ENCODE measurements at regions not wholly inside any gene's neighbourhood (a gene's known extent, or its start where the extent isn't known, plus 50 kb on each side); places are given as distances from the start of the nearest gene placed in this dataset.
A peak's percentile ranks its signal among the peaks of the same experiment; 100 is the strongest.

DNA sequence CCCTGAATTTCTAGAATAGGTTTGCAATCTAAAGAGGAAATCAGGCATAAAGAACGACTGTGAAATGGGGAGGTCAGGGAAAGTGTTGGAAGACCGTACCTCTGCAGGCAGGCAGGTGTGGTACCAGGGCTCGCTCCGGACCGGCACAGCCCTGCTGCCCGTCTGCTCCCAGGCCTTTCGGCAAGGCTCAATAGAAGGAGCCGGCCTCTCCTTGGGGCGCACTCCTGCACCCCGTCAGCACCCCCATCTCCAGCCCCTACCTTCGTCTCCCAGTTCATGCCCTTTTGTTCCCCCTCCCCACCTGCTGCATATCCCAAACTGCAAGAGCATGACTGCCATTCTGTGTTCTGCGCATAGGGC, 139.8 kb upstream of the SOX1 start:
- no peak for DNase-seq

DNA sequence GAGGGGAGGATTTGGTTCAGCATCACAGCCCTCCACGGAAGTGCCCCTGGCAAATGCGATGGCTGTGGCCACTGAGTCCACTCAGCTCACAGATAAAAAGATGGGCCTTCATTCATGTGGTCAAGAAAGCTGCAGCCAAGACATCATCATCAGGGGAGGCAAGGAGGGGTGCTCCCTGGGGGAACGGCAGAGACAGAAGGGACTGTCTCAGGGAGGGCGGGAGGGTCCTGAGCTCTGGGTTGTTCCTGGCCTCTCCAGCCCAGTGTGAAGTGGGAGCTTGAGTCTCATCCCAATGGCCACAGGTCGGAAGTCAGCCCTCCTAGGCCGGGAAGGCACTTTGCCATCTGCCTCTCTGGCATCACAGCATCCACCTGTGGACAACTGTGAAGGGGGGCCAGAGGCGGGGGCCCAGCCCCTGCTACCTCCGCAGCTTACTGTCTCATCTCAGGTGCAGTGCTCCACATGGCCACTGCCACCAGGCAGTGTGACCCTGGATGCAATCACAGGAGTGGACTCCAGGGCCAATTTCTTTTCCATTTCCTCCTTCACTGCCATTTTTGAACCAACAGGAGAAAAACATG, 137.8 kb upstream of the SOX1 start:
- no peak for DNase-seq

DNA sequence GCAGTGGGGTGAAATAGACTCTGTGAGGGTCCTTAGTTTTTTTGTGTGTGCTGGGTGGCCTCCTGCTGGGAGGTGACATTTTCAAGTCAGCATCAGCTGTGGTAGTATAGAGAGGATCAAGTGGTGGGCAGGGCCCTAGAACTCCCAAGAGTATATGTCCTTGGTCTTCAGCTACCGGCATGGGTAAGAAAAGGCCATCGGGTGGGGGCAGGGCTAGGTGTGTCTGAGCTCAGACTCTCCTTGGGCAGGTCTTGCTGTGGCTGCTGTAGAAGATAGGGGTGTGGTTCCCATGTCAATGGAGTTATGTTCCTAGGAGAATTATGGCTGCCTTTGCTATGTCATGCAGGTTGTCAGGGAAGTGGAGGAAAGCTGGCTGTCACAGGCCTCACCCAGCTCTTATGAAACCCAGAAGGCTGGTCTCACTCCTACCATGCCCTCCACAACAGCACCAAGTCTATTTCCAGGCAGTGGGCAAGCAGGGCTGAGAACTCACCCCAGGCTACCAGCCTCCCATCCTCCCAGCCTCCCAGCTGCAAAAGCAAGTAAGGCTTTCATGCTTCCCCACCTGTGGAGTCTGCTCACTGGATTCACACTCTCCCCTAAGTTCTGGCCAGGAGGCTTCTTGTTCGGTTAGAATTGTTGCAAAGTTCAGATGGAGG, 130.6 kb upstream of the SOX1 start:
- no peak for DNase-seq

DNA sequence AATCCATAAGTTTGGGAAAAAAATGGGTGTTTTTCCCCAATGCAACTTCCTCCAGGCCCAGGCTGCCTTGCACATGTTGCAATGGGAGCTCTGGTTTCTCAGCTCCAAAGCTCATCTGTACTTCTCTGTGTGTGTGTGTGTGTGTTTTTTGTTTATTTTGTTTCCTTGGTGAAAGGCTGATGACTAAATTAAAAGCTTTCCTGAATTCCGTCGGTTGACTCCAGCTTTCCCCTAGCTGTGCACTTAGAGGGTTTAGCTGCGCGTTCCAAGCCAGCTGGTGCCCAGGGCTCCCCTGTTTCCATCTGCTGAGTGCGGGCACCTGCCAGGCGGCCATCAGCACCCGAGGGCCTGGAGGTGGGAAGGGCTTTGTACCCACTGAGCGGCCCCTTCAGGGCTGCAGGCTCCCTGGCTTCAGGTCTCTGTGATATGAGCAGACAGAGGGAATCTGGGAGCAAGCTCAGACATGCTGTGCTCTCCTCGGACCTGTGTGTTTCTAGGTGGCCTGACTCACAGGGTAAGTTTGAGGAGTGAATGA, 129.1 kb upstream of the SOX1 start:
- DNase-seq, result peak; percentile 1 to 36

DNA sequence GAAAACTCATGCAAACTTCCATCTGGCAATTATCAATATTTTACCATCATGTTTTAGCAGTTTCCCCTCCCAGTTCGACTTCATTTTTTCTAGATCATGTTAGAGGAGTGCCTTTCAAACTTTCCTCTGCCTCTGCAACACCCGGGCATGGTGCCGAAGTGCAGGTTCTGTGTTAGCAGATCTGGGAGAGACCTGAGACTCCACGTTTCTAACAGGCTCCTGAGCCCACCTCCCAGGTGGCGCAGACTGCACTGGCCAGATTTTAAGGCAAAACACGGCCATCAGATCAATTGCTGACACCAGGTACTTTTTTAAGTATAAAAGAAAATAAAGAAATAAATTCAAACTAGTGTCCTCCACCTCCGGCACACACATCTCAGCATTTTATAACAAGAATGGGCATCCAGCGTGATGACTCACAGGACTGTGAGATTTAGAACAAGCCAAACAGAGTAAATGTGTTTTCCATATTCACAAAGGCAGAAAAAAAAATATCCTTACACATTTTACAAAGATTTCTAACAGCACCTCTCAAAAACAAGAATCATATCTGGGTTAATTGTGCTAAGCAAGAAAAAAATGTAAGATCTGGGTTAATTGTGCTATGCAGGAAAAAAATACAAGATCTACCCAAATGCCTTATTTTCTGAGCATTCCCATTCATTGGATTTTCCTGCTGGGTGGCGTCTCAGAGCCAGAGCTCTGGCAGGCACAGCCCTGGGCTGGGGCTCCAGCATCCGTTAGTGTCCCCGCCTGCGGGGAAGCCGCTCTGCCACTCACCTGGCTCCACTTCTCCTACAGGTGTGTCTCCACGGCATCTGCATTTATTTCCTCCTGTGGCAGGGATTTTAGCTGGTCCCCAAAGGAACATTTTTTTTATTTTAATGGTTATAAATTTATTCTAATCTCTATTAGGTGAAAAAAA, 127.9 kb upstream of the SOX1 start:
- no peak for DNase-seq

DNA sequence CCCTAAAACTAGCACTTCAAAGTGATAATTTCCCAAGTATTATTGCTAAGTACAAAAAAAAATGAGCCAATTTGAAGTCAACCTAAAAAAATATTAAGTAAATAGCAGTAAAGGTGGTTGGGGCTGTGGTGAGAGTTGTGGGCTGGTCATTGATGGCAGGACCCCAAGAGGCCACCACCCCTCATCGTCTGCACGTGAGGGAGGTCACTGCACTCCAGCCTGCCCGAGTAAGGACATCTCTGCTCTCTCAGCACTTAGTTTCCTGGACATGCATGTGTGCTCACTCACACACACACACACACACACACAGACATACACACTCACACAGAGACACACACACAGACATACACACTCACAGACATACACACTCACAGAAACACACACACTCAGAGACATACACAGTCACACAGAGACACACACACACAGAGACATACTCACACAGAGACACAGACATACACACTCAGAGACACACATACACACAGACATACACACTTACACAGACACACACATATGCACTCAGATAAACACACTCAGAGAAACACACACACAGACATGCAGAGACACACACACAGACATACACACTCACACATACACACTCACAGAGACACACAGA, 127.2 kb upstream of the SOX1 start:
- no peak for DNase-seq

DNA sequence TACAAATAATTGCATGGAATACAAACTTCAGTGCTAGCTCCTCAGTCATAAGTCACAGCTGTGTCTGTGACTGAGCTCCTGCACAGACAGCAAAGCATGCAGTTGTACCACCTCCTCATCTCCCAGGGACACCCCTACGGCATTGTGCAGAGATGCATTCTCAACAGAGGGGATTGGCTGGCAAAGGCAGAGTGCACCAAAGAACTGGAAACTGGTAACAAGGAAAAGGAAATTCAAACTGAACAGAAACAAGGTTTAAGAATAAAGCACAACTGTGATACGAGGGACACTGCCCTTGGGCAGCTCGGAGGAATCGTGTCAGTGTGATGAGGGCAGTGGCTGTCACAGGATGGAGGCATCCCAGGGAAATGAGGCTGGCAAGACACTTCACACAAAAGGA, 126.1 kb upstream of the SOX1 start:
- DNase-seq, result no peak

DNA sequence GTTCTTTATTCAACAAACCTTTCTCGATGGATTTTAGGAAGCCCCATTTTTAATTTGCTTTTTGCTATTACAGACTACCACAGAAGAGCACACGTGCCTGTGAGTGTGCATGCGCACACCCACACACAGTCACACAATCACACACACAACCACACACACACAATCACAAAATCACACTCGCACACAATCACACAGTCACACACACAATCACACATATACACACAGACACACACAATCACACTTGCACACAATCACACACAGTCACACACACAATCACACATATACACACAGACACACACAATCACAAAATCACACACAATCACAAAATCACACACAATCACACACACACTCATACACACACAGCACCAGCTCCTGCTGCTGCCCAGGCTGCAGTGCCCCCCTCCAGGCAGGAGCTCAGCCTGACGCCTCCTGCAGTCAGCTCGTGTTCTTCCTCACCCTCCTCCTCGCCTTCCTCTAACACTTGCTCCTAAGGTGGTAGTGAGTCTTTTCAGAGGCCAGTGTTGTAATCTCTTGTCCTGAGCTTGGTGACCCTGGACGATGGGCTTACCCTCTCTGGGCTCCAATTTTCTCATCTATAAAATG, 125.0 kb upstream of the SOX1 start:
- DNase-seq, result no peak

DNA sequence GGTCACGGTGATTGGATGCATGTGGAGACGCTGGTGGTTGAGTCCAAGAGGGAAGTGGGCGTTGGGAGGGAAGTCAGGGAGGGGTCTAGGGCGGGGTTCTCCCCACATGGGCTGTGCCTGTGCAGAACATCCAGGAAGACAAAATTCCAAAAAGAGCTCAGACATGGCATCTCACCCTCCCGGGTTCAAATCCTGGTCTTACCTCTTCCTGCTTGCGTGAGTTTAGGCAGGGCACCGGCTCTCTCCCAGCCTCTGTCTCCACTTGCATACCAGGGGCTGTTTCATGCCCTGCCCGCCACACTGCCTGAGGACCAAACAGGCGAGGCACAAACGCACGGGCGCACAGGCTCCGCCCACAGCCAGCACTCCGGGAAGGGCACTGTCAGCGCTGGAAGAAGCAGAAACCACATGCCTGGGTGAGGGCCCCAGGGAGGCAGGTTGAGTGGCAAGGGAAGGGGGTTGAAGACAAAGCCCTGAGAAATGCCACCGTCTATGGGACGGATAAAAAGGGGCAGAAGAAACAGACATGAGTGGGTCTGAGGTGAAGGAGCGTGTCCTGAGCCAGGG, 123.6 kb upstream of the SOX1 start:
- no peak for DNase-seq

DNA sequence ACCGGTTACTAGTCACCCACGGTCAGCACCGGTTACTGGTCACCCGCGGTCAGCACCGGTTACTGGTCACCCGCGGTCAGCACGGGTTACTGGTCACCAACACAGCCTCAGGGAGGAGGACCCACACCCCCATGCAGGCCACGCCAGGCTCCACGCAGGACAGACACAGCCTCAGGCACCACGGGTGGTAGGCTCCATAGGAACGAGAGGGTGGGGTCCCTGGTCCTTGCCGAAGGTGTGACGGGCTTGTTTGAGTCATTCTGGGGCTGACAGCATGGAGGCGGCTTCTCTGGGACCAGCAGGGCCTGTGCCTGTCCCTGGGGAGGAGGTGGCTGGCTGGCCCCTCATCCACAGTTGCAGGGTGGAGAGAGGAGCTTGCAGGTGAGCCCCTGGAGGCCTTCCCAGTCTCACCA, 122.8 kb upstream of the SOX1 start:
- DNase-seq, result no peak

DNA sequence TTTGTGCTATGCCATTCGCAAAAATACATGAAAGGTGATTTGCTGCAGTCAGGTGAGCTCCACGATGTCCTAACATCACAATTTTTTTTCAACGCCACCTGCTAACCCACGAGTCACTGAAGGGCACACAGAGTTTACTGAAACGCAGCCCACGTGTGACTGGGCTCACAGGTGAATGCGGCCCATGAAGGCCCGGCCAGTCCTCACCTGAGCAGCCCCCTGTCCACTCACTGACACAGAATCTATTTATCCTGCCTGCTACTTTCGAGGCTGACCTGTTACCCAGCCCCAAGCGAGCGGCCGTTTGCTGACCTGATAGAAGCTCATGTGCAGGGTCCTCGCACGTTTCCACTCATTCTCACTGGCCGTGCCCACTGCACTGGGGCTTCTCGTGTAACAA, 121.9 kb upstream of the SOX1 start:
- no peak for DNase-seq

DNA sequence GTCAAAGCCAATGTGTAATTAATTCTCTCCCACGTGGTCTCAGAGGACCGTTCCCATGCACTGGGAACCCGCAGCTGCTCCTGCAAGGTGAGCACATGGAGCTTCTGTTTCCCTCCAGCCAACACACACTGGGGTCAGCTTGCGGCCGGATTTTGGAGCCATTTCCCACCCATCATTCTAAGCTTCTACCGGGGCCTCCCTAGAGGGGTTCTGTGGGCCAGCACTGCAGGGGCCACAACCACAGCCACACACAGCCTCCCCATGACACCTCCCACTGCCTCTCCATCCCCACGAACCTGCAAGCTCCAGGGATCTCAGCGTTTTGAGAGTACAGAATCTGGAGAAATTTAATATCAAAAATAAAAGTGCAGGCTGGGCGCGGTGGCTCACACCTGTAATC, 120.7 kb upstream of the SOX1 start:
- DNase-seq, result no peak

DNA sequence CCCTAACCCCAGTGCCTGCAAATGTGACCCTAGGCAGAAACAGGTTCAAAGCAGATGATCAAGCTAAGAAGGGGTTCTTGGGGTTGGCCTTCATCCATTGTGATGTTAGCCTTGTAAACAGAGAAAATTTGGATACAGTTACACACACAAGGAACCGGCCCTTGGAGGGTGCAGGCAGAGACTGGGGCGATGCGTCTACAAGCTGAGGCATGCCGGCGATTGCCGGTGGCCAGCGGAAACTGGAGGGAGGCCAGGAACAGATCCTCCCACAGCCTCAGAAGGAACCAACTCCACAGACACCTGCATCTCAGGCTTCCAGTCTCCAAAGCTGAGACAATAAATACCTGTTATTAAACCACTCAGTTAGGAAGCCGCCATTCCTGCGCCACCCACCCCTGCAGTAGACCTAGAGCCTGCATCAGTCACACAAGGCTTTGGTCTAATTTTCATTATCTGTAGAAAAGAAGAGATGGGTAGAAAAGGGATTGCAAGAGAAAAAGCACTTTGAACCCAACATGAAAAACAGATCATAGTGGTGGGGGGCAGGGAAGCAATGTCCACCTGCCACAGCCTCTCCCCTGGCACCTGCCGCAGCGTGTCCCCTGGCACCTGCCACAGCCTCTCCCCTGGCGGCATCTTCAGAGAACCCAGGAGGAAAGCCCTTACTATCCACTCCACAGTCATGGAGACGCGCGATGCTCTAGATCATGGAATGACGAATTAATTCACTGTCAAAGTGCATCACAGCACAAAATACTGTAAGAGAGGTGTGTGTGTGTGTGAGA, 119.7 kb upstream of the SOX1 start:
- DNase-seq, result no peak

DNA sequence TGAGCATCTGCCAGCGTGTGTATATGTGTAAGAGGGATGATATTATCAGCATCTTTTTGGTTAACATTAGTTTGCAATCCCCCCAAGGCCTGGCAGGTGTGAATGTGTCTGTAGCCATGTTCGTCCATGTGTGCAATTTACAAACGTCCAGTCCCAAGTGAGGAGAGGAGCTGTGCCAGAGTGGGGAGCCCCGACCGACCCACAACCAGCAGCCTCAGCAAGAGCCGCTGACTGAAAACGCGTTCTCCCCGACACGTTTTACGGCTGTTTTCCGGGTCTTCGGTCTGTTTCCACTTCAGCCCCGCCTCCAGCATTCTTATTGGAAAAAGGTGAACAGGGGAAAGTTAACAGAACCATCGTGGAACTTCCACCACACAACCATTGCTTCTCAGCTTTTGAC, 119.1 kb upstream of the SOX1 start:
- no peak for DNase-seq

DNA sequence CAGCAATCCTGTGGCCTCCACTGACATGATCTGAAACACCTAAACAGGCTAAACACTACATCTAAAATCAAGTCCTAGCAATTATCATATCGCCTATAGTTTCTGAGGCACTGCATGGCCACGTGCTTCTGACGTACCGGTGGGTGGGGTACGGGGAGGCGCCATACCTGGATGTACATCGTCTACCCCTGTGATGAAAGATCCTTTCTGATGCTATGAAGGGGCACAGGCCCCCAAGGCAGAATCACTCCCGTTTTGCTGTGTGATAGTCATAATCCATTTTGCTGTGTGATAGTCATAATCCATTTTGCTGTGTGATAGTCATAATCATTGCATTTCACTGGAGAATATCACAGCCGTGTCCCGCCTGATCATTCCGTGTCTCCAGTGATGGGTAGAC, 118.7 kb upstream of the SOX1 start:
- DNase-seq, result no peak

DNA sequence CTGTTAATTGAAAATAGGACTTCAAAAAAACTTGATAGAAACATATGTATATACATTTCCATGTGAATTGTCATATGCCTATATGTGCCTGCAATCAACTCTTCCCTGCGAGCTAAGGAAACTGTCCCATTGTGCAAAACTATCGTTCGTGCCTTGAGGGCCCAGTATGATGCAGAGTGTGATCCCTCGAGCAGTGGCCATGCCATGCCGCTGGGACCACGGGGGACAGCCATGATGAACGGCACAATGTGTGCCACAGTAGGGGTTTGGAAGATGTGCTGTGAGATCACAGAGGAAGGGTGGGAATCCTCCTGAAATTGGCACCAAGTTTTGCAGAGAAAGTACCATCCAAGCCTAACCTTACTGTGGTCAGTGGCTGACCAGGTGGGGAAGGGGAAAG, 118.1 kb upstream of the SOX1 start:
- DNase-seq, result no peak

DNA sequence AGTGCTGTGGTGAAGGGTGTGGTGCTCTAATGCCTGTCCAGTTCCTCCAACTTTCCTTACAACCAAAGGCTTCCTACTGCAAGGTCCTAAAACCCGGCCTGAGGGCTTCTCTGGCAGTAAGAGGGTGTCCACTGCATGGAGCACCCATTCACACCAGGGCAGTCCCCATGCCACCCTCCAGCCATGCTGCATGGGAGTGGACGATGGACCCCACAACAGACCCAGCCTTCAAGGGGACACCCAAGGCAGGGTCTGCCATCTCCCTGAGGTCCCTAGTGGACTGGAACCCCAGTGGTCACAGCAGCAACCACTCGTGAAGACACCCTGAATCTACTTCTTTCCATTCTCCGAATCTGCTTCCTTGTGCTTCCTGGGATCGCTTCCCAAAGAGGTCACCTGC, 117.6 kb upstream of the SOX1 start:
- DNase-seq, result no peak

DNA sequence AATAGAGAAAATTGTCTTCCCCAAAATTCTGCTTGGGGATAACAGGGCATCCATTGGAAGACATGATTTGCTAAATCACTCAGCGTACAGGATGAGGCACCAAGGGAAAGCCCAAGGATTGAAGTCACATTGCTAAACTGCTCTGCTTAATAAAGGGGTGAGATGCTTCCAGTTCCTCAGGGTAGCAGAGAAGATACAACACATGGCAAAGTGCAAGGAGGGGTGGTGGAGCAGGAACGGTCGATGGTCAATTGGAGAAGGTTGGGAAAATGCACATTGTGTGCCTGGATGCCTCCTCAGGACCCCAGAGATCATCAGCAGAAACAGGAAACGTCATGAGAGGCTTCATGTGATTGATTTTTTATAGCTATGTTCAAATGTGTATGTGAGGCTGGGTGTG, 116.3 kb upstream of the SOX1 start:
- no peak for DNase-seq

DNA sequence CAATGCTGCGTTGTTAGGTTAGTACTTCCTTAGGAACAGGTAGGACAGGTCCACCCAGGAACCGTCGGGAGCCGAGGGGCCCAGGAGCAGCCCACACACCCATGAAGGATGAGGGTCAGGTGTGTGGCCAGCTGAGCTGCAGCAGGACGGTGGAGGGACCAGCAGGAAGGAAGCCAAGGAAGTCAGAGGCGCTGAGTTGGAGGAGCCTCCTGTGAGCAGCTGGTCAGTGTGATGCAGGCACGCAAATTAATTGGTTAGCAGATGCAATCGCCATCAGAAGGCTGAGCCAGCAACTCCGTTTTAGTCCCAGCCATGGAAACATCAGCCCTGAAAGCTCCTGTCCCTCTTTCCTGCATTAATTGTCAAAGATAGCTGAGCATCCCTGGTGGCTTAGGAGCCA, 114.9 kb upstream of the SOX1 start:
- DNase-seq, result peak in 1 of 2 experiments; percentile 46

DNA sequence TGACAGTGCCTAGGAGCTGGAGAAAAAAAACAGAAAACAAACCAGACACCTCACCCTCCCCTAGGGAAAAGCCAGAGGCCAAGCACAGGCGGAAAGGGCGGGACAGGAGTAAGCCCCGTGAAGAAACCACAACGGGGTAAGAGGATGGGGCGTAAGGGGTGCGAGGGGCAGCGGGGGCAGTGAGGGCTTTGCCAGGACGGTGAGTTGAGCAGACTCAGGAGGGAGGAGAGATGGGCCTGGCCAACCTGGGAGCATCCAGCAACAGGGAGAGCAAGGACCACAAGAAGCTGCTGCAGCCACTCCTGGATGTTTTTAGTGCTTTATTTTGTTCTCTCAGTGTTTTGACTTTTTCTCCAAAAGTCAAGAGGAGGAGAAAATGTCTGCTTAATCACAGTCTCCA, 114.1 kb upstream of the SOX1 start:
- no peak for DNase-seq

DNA sequence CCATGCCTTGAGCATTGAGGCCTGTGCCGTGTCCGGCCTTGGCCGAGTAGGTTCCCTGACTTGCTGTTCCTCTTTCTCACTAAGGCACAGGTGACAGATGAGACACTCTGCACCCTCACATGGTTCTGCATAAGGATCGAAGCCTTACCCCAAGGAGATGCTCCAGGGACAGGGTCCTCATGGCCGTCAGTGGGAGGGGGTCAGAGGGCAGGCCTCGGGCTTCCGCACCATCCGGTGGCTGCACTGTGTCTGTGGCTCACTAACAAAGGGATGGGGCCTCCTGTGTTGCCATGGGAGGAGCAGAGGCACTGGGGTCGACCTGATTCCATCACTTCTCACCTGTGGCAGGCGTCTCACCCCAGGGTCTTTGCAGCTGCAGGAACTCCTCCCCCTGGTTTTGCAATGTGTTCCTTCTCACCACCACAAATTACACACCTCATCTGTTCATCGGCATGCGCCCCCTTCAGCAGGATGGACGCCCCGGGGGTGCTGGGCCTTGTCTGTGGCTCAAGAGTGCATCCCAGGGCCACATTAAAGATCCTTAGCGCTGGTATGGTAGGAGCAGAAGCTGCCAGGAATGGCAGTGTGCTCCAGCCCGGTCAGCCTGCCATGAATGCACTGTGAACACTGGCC, 113.3 kb upstream of the SOX1 start:
- DNase-seq, result no peak

All from NCI-H524 (cell line).